OCI-LY1 (cell line): ENCODE measurements at regions not wholly inside any gene's neighbourhood (a gene's known extent, or its start where the extent isn't known, plus 50 kb on each side); places are given as distances from the start of the nearest gene placed in this dataset.

ENCODE experiments used
- H2AFZ ChIP-seq: fragments of 200-600 bp; sonication (generic), shearing (Covaris generic); 2 replicates; pipeline ENCODE4 v1.6.0; 2014; ENCODE audit warnings: antibody characterized with exemption, mild to moderate bottlenecking, low read length
- H3F3A ChIP-seq: fragments of 200-600 bp; sonication (generic), shearing (Covaris generic); 2 replicates; pipeline ENCODE4 v1.6.0; 2014; ENCODE audit warnings: mild to moderate bottlenecking, antibody characterized with exemption, low read length, moderate library complexity; ENCODE audit not compliant: insufficient read depth
- H3K27ac ChIP-seq: fragments of 200-600 bp; sonication (generic); 2 replicates; pipeline ENCODE4 v1.5.1; 2014; ENCODE audit warnings: low read length, mixed run types, mild to moderate bottlenecking, low read depth; ENCODE audit not compliant: poor library complexity, severe bottlenecking
- H3K27me3 ChIP-seq: fragments of 200-600 bp; sonication (generic); 2 replicates; pipeline ENCODE4 v1.6.0; 2014; ENCODE audit warnings: antibody characterized with exemption, mild to moderate bottlenecking, low read length, moderate library complexity; ENCODE audit not compliant: insufficient read depth
- H3K36me3 ChIP-seq: fragments of 200-600 bp; sonication (generic); 2 replicates; pipeline ENCODE4 v1.6.1; 2014; ENCODE audit warnings: mild to moderate bottlenecking, antibody characterized with exemption, low read length, moderate library complexity, mixed read lengths; ENCODE audit not compliant: insufficient read depth
- H3K4me1 ChIP-seq: fragments of 200-600 bp; sonication (generic); 2 replicates; pipeline ENCODE4 v1.5.1; 2014; ENCODE audit warnings: mild to moderate bottlenecking, low read length, moderate library complexity; ENCODE audit not compliant: insufficient read depth, severe bottlenecking
- H3K4me2 ChIP-seq: fragments of 200-600 bp; sonication (generic), shearing (Covaris generic); 2 replicates; pipeline ENCODE4 v1.6.1; 2014; ENCODE audit warnings: low read length
- H3K4me3 ChIP-seq: fragments of 200-600 bp; sonication (generic); 2 replicates; pipeline ENCODE4 v1.5.1; 2014; ENCODE audit warnings: low read length, low read depth, mild to moderate bottlenecking, mixed read lengths; ENCODE audit not compliant: poor library complexity, severe bottlenecking
- H3K79me2 ChIP-seq: fragments of 200-600 bp; shearing (Covaris generic); 2 replicates; pipeline ENCODE4 v1.6.1; 2016; ENCODE audit warnings: mixed run types, low read length, mixed read lengths; ENCODE audit not compliant: insufficient read depth
- H3K9ac ChIP-seq: fragments of 200-600 bp; sonication (generic), shearing (Covaris generic); 2 replicates; pipeline ENCODE4 v1.6.1; 2014; ENCODE audit warnings: mild to moderate bottlenecking, low read length, mixed read lengths
- H3K9me2 ChIP-seq: fragments of 200-600 bp; sonication (generic), shearing (Covaris generic); 2 replicates; pipeline ENCODE4 v1.6.1; 2014; ENCODE audit warnings: low read depth, mild to moderate bottlenecking, low read length, mixed read lengths
- H3K9me3 ChIP-seq: fragments of 200-600 bp; shearing (Covaris generic); 2 replicates; pipeline ENCODE4 v1.6.1; 2014; ENCODE audit warnings: low read length, mixed read lengths
- H4K20me1 ChIP-seq: fragments of 200-600 bp; sonication (generic), shearing (Covaris generic); 2 replicates; pipeline ENCODE4 v1.6.0; 2016; ENCODE audit warnings: mild to moderate bottlenecking, low read length; ENCODE audit not compliant: insufficient read depth
- EZH2 ChIP-seq: fragments of 200-600 bp; sonication (generic), shearing (Covaris generic); IDR thresholded peaks from 2 replicates; pipeline ENCODE4 v1.8.0; 2017; ENCODE audit warnings: borderline replicate concordance, mixed run types, mild to moderate bottlenecking, antibody characterized with exemption, low read length, moderate library complexity, mixed read lengths
- TF ChIP-seq, protein P1 (sequence below): fragments of 200-600 bp; sonication (generic), shearing (Covaris generic); IDR thresholded peaks from 2 replicates; pipeline ENCODE4 v1.5.1; 2017; ENCODE audit warnings: mild to moderate bottlenecking, antibody characterized with exemption, low read length, moderate library complexity, mixed read lengths

DNA sequence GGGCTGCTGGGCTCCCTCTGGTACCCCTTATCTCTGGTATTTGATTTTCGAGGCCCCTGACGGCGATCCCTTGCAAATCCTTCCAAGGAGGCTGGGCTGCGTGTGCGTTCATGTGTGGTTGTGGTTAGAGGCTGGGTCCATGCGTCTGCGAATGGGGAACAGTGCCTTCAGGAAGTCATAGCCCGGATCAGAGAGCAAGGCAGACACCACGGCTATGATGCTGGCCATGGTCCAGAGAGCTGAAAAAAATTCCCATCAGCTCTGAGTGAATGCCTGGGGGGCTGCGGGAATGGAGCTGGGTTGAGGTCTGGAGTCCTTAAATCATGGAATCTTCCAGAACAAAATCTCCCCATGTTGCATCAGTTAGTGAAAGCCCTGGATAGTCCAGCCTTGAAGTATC, 145.5 kb downstream of the ACKR3 start:
- H3K9me3 ChIP-seq = no peaks in the 10 kb centered on the region
- H3K4me2 ChIP-seq = no peak overlapping the region
- no peak overlapping the region for H2AFZ ChIP-seq
- no peaks in the 10 kb centered on the region for H4K20me1 ChIP-seq
- no peaks in the 10 kb centered on the region for H3K4me1 ChIP-seq
- TF ChIP-seq EZH2 = no peak
- TF ChIP-seq, protein P1, sequence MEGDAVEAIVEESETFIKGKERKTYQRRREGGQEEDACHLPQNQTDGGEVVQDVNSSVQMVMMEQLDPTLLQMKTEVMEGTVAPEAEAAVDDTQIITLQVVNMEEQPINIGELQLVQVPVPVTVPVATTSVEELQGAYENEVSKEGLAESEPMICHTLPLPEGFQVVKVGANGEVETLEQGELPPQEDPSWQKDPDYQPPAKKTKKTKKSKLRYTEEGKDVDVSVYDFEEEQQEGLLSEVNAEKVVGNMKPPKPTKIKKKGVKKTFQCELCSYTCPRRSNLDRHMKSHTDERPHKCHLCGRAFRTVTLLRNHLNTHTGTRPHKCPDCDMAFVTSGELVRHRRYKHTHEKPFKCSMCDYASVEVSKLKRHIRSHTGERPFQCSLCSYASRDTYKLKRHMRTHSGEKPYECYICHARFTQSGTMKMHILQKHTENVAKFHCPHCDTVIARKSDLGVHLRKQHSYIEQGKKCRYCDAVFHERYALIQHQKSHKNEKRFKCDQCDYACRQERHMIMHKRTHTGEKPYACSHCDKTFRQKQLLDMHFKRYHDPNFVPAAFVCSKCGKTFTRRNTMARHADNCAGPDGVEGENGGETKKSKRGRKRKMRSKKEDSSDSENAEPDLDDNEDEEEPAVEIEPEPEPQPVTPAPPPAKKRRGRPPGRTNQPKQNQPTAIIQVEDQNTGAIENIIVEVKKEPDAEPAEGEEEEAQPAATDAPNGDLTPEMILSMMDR = no peak
- no peaks in the 10 kb centered on the region for H3K27me3 ChIP-seq
- no peaks in the 10 kb centered on the region for H3K79me2 ChIP-seq
- H3K36me3 ChIP-seq = no peaks in the 10 kb centered on the region
- no peak overlapping the region for H3K9ac ChIP-seq
- H3K9me2 ChIP-seq = no peaks in the 10 kb centered on the region
- H3K27ac ChIP-seq = no peak overlapping the region
- no peaks in the 10 kb centered on the region for H3F3A ChIP-seq
- no peak overlapping the region for H3K4me3 ChIP-seq

DNA sequence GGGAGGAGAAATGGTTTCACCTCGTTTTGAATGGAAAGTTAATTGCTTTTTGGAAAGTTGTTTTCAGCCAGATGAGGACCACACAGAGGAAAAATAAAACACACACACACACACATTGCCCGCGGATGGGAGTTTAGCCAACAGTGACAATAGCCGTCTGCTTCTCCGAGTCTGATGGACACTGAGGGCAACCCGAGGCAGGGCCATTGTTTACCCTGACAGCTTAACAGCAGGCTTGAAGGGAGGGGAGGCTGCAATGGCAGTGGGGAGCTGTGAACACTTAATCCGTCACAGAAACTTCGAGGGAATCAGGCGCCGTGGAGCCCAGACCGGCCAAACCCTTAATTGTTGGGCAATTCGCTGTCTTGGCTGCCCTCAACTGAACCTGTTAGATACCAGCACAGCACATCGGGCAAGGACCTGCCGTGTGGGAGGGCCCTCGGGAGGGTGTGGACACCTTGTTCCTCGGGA, 145.9 kb downstream of the ACKR3 start:
- Histone ChIP-seq H3K9ac (no peak overlapping the region), H3K4me1 (no peaks in the 10 kb centered on the region), H2AFZ (no peak overlapping the region), H3K79me2 (no peaks in the 10 kb centered on the region), H4K20me1 (no peaks in the 10 kb centered on the region), H3K9me3 (no peaks in the 10 kb centered on the region), H3K4me2 (no peak overlapping the region), H3K9me2 (no peaks in the 10 kb centered on the region), H3K36me3 (no peaks in the 10 kb centered on the region), H3F3A (no peaks in the 10 kb centered on the region), H3K27ac (no peak overlapping the region), H3K27me3 (no peaks in the 10 kb centered on the region), H3K4me3 (no peak overlapping the region)
- TF ChIP-seq, protein P1 = no peak
- no peak for TF ChIP-seq EZH2

DNA sequence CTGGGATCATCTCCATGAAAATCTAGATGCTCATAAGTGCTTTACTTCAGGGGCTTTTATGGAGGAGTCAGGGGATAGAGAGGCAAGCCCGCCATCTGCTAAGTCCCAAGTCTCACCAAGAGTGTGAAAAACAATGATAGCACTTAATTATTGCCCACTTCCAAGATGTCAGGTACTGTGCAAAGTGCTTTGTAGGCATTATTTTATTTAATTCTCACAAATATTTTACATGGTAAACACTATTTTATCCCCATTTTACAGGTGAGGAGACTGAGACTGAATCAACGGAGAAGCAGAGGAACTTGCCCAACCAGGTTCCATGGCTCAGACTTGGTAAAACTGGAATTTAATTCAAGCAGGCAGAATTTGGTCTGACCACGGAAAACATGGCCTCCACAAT, 147.5 kb downstream of the ACKR3 start:
- Histone ChIP-seq H3K27me3 (no peaks in the 10 kb centered on the region), H4K20me1 (no peaks in the 10 kb centered on the region), H3K9me3 (no peaks in the 10 kb centered on the region), H3K79me2 (no peaks in the 10 kb centered on the region), H3K9ac (no peak overlapping the region), H2AFZ (no peak overlapping the region), H3K4me2 (no peak overlapping the region), H3K27ac (no peak overlapping the region), H3F3A (no peaks in the 10 kb centered on the region), H3K9me2 (no peaks in the 10 kb centered on the region), H3K4me3 (no peak overlapping the region), H3K36me3 (no peaks in the 10 kb centered on the region), H3K4me1 (no peaks in the 10 kb centered on the region)
- TF ChIP-seq, protein P1 = no peak
- TF ChIP-seq EZH2 = no peak
